GM23338 (cell line): ENCODE measurements at regions not wholly inside any gene's neighbourhood (a gene's known extent, or its start where the extent isn't known, plus 50 kb on each side); places are given as distances from the start of the nearest gene placed in this dataset.

ENCODE experiments used
- CTCF ChIP-seq, 2 experiments: fragments of 200-600 bp in 1 of 2; sonication (generic) in 1 of 2; conservative IDR thresholded peaks; 2 replicates each; pipeline versions ENCODE4 v1.5.1 to v1.6.1; 2016 to 2017; ENCODE audit warnings: antibody characterized with exemption in 2 of 2, low read depth in 2 of 2, mild to moderate bottlenecking in 2 of 2, moderate library complexity in 1 of 2
- EZH2phosphoT487 ChIP-seq: fragments of 200-600 bp; sonication (generic); IDR thresholded peaks from one replicate; pipeline ENCODE4 v1.8.1; 2018; ENCODE audit warnings: antibody characterized with exemption; ENCODE audit not compliant: unreplicated experiment
- POLR2AphosphoS5 ChIP-seq: IDR thresholded peaks from 2 replicates; pipeline ENCODE4 v1.6.1; 2016; ENCODE audit warnings: antibody characterized with exemption, low read depth

GRCh38 chr3:56869157-56869889 is 67.6 kb upstream of the ARHGEF3 start:
- TF ChIP-seq CTCF (conservative IDR thresholded peaks at IDR 0.05; ENCODE audit: low read depth in 2 of 2) = no peak
- TF ChIP-seq POLR2AphosphoS5 = no peak
- no peak for TF ChIP-seq EZH2phosphoT487
